Kidney (tissue), 13 donors: ENCODE measurements at regions not wholly inside any gene's neighbourhood (a gene's known extent, or its start where the extent isn't known, plus 50 kb on each side); places are given as distances from the start of the nearest gene placed in this dataset.

Source experiments
- DNase-seq, 5 donors: peaks; one replicate each; pipeline ENCODE4 v3.0.0-alpha.2; 2013 to 2020
- FAIRE-seq: peaks from 2 replicates; lab custom pipeline; 2012; peaks lifted over from hg19 to GRCh38; lab: Jason Lieb, UNC
- H3K27ac ChIP-seq, 2 donors: one replicate each; pipeline ENCODE4 v1.7.0; 2013; ENCODE audit warnings: low read depth in 2 of 2, low read length in 2 of 2, inconsistent platforms in 1 of 2
- H3K27me3 ChIP-seq: one replicate; pipeline ENCODE4 v1.7.1; 2013; ENCODE audit warnings: low read length, inconsistent platforms; ENCODE audit not compliant: control insufficient read depth, insufficient read depth
- H3K36me3 ChIP-seq, 3 donors: one replicate each; pipeline versions ENCODE4 v1.7.0 to v1.7.1; 2013; ENCODE audit warnings: low read length in 3 of 3, control low read depth in 1 of 3, inconsistent platforms in 1 of 3; ENCODE audit not compliant: insufficient read depth in 3 of 3, control insufficient read depth in 2 of 3
- H3K4me1 ChIP-seq, 3 donors: one replicate each; pipeline versions ENCODE4 v1.7.0 to v1.7.1; 2013; ENCODE audit warnings: low read length in 3 of 3, inconsistent platforms in 1 of 3, low read depth in 1 of 3; ENCODE audit not compliant: control insufficient read depth in 2 of 3, insufficient read depth in 2 of 3
- H3K4me3 ChIP-seq, 3 donors: one replicate each; pipeline versions ENCODE4 v1.7.0 to v1.8.1; 2013; ENCODE audit warnings: low read length in 3 of 3, control low read depth in 1 of 3, inconsistent platforms in 1 of 3
- H3K9ac ChIP-seq, 3 donors: one replicate each; pipeline versions ENCODE4 v1.7.0 to v1.7.1; 2013; ENCODE audit warnings: low read length in 3 of 3, control low read depth in 1 of 3, inconsistent platforms in 1 of 3
- H3K9me3 ChIP-seq, 3 donors: one replicate each; pipeline versions ENCODE4 v1.7.0 to v1.7.1; 2013; ENCODE audit warnings: low read length in 3 of 3, control low read depth in 1 of 3, inconsistent platforms in 1 of 3; ENCODE audit not compliant: control insufficient read depth in 2 of 3, insufficient read depth in 1 of 3
- intact Hi-C: fragments of 100-400 bp; cut with DNase I; formaldehyde crosslinking; loops from one replicate; pipeline ENCODE4 v1.11.1; 2022
- TF ChIP-seq, protein P1 (sequence below): IDR thresholded peaks from 3 replicates; pipeline ENCODE4 v1.5.1; 2012; ENCODE audit warnings: mild to moderate bottlenecking, moderate library complexity, borderline replicate concordance; ENCODE audit not compliant: insufficient read depth; ENCODE audit errors: extremely low read depth
- donor health status: control.
- donor health status: control.
- donor health status: control.
- donor health status: control.
- donor health status: control.
- donor health status: DM: yes; HTN: yes; CAD: no.
- donor health status: Normal renal cell carcinoma (clear cell type).

DNA sequence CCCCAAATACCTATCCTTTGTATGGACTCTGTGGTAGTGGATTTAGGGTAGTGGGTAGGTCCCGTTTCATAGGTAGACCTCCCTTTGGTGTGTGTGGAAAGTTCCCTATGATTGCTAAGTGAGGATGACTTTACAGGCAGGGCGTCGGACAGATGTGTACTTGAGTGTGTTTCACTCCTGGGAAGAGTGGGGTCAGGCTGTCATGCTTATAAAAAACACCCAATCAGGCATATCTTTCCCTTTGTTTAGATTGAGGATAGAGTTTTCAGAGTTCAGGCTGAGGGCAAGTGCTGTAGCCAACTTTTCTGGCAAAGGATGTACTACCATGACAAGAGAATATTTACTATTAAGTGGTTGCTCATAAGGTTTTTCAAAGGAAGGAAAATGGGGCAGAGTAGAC is 242.0 kb downstream of the YTHDC2 start:
- intact Hi-C loops = no loop called here
- DNase-seq (peak in 3 of 5 donors; percentile 32 to 70 (median 53)), FAIRE-seq (no peak)
- Histone ChIP-seq H3K27ac (no peak overlapping the region), H3K9ac (no peak overlapping the region), H3K36me3 (no peaks in the 10 kb centered on the region), H3K4me3 (no peak overlapping the region), H3K27me3 (no peaks in the 10 kb centered on the region), H3K4me1 (no peaks in the 10 kb centered on the region), H3K9me3 (no peaks in the 10 kb centered on the region)
- TF ChIP-seq, protein P1, sequence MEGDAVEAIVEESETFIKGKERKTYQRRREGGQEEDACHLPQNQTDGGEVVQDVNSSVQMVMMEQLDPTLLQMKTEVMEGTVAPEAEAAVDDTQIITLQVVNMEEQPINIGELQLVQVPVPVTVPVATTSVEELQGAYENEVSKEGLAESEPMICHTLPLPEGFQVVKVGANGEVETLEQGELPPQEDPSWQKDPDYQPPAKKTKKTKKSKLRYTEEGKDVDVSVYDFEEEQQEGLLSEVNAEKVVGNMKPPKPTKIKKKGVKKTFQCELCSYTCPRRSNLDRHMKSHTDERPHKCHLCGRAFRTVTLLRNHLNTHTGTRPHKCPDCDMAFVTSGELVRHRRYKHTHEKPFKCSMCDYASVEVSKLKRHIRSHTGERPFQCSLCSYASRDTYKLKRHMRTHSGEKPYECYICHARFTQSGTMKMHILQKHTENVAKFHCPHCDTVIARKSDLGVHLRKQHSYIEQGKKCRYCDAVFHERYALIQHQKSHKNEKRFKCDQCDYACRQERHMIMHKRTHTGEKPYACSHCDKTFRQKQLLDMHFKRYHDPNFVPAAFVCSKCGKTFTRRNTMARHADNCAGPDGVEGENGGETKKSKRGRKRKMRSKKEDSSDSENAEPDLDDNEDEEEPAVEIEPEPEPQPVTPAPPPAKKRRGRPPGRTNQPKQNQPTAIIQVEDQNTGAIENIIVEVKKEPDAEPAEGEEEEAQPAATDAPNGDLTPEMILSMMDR = no peak

DNA sequence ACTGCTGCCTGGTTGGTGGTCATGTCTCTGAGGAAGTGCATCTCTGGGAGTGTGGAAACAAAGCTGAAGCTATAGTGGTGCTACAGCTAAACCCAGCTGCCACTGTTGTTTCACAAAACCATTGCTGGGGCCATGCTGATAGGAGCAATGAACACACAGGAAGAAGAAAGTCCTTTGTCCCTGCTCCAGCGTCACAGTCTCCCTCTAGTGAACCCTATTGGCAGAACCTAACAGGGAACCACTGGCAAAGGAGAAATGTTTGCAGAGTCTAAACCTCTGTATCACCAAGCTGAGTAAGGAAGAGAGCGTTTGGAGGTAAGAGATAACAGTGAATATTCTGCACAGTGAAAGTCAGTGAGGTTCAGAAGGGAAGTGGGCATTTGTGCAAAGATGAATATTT is 244.0 kb downstream of the YTHDC2 start:
- no peaks in the 10 kb centered on the region for H3K9me3 ChIP-seq
- no peak overlapping the region for H3K9ac ChIP-seq
- no peaks in the 10 kb centered on the region for H3K27me3 ChIP-seq
- intact Hi-C loops = no loop called here
- no peak overlapping the region for H3K27ac ChIP-seq
- no peak for FAIRE-seq
- H3K4me3 ChIP-seq = no peak overlapping the region
- no peak for DNase-seq
- H3K36me3 ChIP-seq = no peaks in the 10 kb centered on the region
- TF ChIP-seq, protein P1 = no peak
- no peaks in the 10 kb centered on the region for H3K4me1 ChIP-seq

DNA sequence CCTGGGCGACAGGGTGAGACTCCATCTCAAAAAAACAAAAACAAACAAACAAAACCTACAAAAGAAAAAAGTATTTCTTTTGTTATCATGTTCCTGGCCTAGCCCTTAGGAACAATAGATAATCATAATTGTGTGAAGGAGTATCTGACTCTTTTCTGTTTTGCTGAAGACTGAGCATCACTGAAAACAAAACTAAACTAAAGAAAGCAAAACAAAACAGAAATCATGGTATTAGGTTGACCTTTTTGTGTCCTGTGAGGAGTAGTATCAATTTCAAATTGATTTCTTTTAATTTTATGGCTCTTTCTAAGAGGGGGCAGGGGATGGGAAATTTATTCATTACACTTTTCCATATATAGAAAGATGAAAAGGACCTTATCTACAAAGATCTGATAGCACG is 246.0 kb downstream of the YTHDC2 start:
- Histone ChIP-seq H3K9me3 (no peaks in the 10 kb centered on the region), H3K36me3 (no peaks in the 10 kb centered on the region), H3K27me3 (no peaks in the 10 kb centered on the region), H3K27ac (no peak overlapping the region), H3K9ac (no peak overlapping the region), H3K4me3 (no peak overlapping the region), H3K4me1 (no peaks in the 10 kb centered on the region)
- DNase-seq (no peak), FAIRE-seq (no peak)
- intact Hi-C loops = no loop called here
- TF ChIP-seq, protein P1 = no peak

DNA sequence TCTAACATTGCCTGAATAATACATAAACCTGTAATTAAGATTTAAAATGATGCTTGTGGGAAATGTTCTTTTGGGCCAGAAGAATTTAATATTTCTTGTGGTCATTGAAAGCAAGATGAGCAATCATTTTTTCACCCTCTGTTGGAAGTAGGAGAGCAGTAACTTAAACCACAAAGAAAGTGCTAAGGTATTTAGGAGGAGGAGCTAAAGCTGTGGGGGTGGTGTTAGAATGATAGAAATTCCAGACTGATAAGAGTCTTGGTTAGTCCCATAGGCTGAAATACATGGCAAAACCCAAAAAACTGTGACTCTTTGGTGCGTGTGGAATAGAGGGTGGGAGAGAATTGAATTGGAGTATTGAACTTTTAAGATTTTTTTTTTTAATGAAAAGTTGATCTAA is 247.0 kb downstream of the YTHDC2 start:
- H3K9me3 ChIP-seq = no peaks in the 10 kb centered on the region
- DNase-seq (no peak), FAIRE-seq (no peak)
- H3K27ac ChIP-seq = no peak overlapping the region
- TF ChIP-seq, protein P1 = no peak
- no peaks in the 10 kb centered on the region for H3K27me3 ChIP-seq
- intact Hi-C loops = no loop called here
- H3K36me3 ChIP-seq = no peaks in the 10 kb centered on the region
- H3K4me3 ChIP-seq = no peak overlapping the region
- H3K4me1 ChIP-seq = no peaks in the 10 kb centered on the region
- no peak overlapping the region for H3K9ac ChIP-seq
